Transverse colon (tissue), 3 donors: ENCODE measurements at regions not wholly inside any gene's neighbourhood (a gene's known extent, or its start where the extent isn't known, plus 50 kb on each side); places are given as distances from the start of the nearest gene placed in this dataset.

Experiments
- CTCF ChIP-seq, 5 experiments: fragments of 200-600 bp in 3 of 5; fragments of 450-650 bp in 2 of 5; sonication (generic) in 3 of 5; IDR thresholded peaks; 1 replicate in 2 of 5; 2 replicates in 3 of 5; pipeline ENCODE4 v1.5.1; 2016 to 2017; ENCODE audit warnings: antibody characterized with exemption in 5 of 5, inconsistent platforms in 3 of 5, mild to moderate bottlenecking in 2 of 5, moderate library complexity in 1 of 5
- EP300 ChIP-seq: sonication (generic); formaldehyde crosslinking; IDR thresholded peaks from one replicate; pipeline ENCODE4 v1.6.1; 2017; ENCODE audit warnings: antibody characterized with exemption, low read depth
- POLR2A ChIP-seq: fragments of 450-650 bp; IDR thresholded peaks from one replicate; pipeline ENCODE4 v1.6.1; 2016; ENCODE audit warnings: antibody characterized with exemption, mild to moderate bottlenecking, moderate library complexity

GRCh38 chr2:158733430-158733755 is 61.7 kb upstream of the DAPL1 start:
- TF ChIP-seq CTCF (IDR thresholded peaks at IDR 0.05) (no peak), POLR2A (no peak), EP300 (no peak)
